PFSK-1 (cell line): ENCODE measurements at regions not wholly inside any gene's neighbourhood (a gene's known extent, or its start where the extent isn't known, plus 50 kb on each side); places are given as distances from the start of the nearest gene placed in this dataset.

Experiments
- FOXP2 ChIP-seq: optimal IDR thresholded peaks from 2 replicates; pipeline ENCODE3; 2011; ENCODE audit warnings: borderline replicate concordance, control low read depth, inconsistent platforms; ENCODE audit not compliant: insufficient read depth; ENCODE audit errors: extremely low read length, extremely low read depth
- POLR2AphosphoS5 ChIP-seq: IDR thresholded peaks from 2 replicates; pipeline ENCODE4 v1.6.1; 2012; ENCODE audit warnings: low read depth, mild to moderate bottlenecking, control low read depth, low read length, moderate library complexity
- REST ChIP-seq, 2 experiments: IDR thresholded peaks; 2 replicates each; pipeline versions ENCODE4 v1.6.1 to v1.8.0; 2011 to 2012; ENCODE audit warnings: low read depth in 2 of 2, low read length in 2 of 2, control low read depth in 1 of 2, inconsistent platforms in 1 of 2, mild to moderate bottlenecking in 1 of 2, moderate library complexity in 1 of 2; ENCODE audit not compliant: insufficient read depth in 1 of 2
- SIN3A ChIP-seq: IDR thresholded peaks from 2 replicates; pipeline ENCODE4 v1.6.1; 2012; ENCODE audit warnings: mild to moderate bottlenecking, low read length, moderate library complexity, borderline replicate concordance; ENCODE audit not compliant: insufficient read depth
- TAF1 ChIP-seq: IDR thresholded peaks from 2 replicates; pipeline ENCODE4 v1.6.1; 2012; ENCODE audit warnings: low read length, control low read depth, borderline replicate concordance; ENCODE audit not compliant: insufficient read depth

GRCh38 chr3:109559389-109559788 is 222.0 kb upstream of the DPPA4 start:
- no peak for TF ChIP-seq SIN3A
- TF ChIP-seq POLR2AphosphoS5 = no peak
- TF ChIP-seq TAF1 = no peak
- TF ChIP-seq REST (IDR thresholded peaks at IDR 0.05; ENCODE audit: insufficient read depth in 1 of 2, low read depth in 2 of 2, low read length in 2 of 2) = no peak
- TF ChIP-seq FOXP2 = no peak

GRCh38 chr3:109563149-109563548 is 225.8 kb upstream of the DPPA4 start:
- TF ChIP-seq TAF1 (no peak), SIN3A (no peak), REST (IDR thresholded peaks at IDR 0.05; ENCODE audit: insufficient read depth in 1 of 2, low read depth in 2 of 2, low read length in 2 of 2) (no peak), FOXP2 (no peak), POLR2AphosphoS5 (no peak)

- TF ChIP-seq POLR2AphosphoS5 (no peak), REST (IDR thresholded peaks at IDR 0.05; ENCODE audit: insufficient read depth in 1 of 2, low read depth in 2 of 2, low read length in 2 of 2) (no peak), FOXP2 (no peak)
Observed at GRCh38 chr3:109569135-109569846, 231.9 kb upstream of the DPPA4 start.

- TF ChIP-seq TAF1 = no peak
- no peak for TF ChIP-seq SIN3A
- no peak for TF ChIP-seq REST (IDR thresholded peaks at IDR 0.05; ENCODE audit: insufficient read depth in 1 of 2, low read depth in 2 of 2, low read length in 2 of 2)
- TF ChIP-seq POLR2AphosphoS5 = no peak
- no peak for TF ChIP-seq FOXP2
Observed at GRCh38 chr3:109570408-109570807, 233.1 kb upstream of the DPPA4 start.

- no peak for TF ChIP-seq POLR2AphosphoS5
- no peak for TF ChIP-seq REST (IDR thresholded peaks at IDR 0.05; ENCODE audit: insufficient read depth in 1 of 2, low read depth in 2 of 2, low read length in 2 of 2)
- TF ChIP-seq FOXP2 = no peak
- no peak for TF ChIP-seq TAF1
- no peak for TF ChIP-seq SIN3A
Observed at GRCh38 chr3:109572301-109572700, 235.0 kb upstream of the DPPA4 start.
